GM21737 (cell line): ENCODE measurements at regions not wholly inside any gene's neighbourhood (a gene's known extent, or its start where the extent isn't known, plus 50 kb on each side); places are given as distances from the start of the nearest gene placed in this dataset.

Source experiments
- ATAC-seq: cut with Tn5 transposase; IDR thresholded peaks from one replicate; pipeline ENCODE4 v1.9.1; 2021; ENCODE audit warnings: mild to moderate bottlenecking, moderate library complexity; ENCODE audit not compliant: unreplicated experiment

DNA sequence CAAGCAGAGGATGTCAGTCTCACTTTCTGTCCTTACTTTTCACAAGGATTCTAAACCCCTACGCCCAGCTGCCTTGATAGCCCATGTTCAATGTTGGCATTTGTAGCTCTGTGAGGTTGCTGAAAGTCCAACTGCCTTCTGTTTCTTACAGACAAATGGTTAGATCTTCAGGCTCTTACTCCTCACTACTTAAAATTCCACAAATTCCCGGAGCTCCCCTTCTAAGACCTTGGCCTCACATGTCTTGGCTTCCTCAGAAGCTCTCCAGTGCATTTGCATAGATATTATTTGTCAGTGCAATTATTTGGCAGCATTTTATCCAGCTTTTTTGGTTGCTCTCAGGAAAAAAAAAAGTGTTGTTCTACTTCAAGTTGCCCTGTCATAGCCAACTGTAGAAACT, 453.7 kb upstream of the CELF4 start:
- ATAC-seq: no peak

- ATAC-seq: no peak
Observed at GRCh38 chr18:38010971-38011857, 445.6 kb upstream of the CELF4 start.

- ATAC-seq: no peak
Observed at GRCh38 chr18:38010037-38010436, 444.4 kb upstream of the CELF4 start.

DNA sequence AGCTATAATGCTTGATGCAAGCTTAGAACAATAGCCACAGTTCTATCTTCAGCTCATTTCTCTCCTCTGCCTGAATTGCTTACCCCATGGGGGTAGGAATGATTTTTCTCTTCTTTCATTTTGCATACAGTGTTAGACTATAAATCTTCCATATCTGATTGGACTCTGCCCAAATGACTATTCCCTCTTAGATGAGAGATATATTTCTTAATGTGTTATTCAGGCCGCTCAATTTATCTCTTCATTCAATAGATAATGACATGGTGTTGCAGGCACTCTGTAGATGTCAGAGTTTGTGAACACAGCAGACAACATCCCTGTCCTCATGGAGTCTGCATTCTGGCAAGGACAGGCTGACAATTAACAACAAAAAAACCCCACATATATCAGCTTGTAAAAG, 443.7 kb upstream of the CELF4 start:
- ATAC-seq: no peak

DNA sequence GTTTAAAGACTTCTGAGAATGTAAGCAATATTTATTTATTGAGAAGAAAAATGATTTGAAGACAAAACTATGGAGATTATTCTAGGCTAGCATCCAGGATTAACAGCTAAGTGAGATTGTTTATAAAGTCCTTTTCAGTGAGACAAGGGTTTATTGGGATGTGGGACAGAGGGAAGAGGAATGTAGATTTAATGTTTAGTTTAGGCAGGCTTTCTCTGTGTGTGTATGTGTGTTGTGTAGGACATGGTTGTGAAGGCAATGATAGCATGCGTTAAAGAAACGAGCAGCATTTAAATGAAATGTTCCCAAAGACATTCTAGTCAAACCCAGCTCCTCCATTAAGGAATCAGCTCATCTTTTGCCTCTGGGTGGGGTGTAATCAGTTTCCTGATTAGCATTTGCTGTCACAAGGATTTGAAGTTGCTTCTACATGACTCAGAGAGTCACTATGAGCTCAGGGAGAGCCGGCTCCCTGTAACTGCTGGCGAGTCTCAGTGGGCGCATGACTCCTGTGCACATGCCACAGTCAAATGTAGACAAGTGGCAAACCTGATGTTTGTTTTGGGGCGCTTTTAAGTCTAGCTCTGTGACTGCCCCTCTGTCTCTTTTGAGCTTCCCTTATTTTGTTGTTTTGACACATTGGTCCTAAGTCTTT, 442.2 kb upstream of the CELF4 start:
- no peak for ATAC-seq

DNA sequence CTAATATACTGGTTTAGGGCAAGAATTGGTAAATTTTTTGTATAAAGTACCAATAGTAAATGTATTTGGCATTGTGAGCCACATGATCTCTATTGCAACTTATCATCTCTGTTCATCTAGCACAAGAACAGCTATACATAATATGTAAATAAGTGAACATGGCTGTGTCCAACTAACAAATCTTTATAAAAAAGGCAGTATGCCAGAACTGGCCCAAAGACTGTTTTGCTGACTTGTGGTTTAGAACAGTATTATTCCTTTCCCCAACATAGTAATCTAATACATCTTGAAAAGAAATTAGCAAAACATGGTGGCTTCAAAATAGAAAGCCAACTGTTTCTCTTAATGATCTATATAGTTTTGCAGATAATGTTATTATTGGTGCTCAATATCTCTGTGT, 441.4 kb upstream of the CELF4 start:
- ATAC-seq: no peak

- ATAC-seq: no peak
Observed at GRCh38 chr18:38006541-38006940, 440.9 kb upstream of the CELF4 start.

GRCh38 chr18:37997695-37998094, 432.1 kb upstream of the CELF4 start:
- no peak for ATAC-seq

GRCh38 chr18:37987901-37988300, 422.3 kb upstream of the CELF4 start:
- no peak for ATAC-seq

- no peak for ATAC-seq
Observed at GRCh38 chr18:37986665-37987064, 421.1 kb upstream of the CELF4 start.

- no peak for ATAC-seq
Observed at GRCh38 chr18:37985126-37985525, 419.5 kb upstream of the CELF4 start.

- ATAC-seq: no peak
Observed at GRCh38 chr18:37980556-37980955, 415.0 kb upstream of the CELF4 start.

GRCh38 chr18:37975446-37975845, 409.8 kb upstream of the CELF4 start:
- ATAC-seq: no peak

DNA sequence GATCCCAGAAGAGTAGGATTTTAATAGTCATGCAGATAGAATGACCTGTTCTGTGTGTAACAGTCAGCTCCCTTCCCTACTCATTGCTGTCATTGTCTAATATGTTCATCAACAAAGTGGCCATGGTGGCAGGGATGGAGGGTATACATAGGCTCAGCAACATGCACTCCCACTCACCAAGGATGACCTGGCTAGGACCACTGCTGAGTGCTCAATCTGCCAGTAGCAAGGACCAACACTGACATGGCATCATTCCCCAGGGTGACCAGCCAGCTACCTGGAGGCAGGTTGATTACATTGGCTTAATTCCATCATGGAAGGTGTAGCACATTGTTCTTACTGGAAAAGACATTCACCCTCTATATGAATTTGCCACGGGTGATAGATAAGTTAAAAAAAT, 401.7 kb upstream of the CELF4 start:
- ATAC-seq: no peak

DNA sequence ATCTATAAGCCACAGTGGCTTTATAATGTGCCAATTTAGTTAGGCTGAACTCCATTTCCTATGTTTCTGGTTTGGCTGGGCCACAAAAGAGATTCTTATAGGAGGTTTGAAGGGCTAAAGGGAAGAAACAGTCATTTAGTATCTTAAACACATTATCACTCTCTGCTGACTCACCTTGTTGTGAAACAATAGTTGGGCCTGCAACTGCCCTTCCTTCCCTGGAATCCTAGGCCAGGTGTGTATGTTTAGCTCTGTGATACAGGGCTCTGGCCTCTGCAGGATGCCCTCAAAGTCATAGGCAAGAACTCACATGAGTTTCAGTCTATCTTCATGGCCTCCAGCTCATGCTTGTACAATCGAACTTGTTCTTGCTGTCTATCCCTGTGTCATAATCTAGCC, 400.0 kb upstream of the CELF4 start:
- no peak for ATAC-seq

DNA sequence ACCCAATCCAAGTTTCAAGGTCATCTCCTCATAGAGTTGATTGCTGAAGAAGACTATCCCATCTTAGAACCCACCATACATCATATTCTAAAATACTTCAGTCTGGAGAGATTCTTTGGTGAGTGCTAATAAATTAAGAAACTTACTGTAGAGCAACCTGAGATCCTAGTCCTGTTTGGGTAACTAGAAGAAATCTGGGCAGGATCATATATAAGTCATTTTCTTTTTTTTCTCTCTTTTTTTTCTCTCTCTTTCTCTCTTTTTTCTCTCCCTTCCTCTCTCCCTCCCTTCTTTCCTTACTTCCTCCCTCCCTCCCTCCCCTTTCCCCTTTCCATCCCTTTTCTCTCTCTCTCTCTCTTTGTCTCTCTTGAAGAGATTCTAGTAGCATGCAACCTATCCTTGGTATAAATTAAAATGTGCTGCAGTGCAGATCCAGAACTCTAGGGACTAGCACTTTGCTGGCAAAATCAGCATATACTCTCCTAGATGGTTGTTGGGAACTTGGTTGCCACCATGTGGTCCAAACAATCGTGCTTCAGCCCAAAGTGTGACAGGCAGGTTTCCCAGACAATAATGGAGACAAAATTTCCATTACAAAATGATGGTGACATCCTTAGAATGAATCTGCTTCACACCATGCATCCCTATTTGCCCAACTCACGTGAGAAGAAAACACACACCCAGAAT, 399.4 kb upstream of the CELF4 start:
- no peak for ATAC-seq

DNA sequence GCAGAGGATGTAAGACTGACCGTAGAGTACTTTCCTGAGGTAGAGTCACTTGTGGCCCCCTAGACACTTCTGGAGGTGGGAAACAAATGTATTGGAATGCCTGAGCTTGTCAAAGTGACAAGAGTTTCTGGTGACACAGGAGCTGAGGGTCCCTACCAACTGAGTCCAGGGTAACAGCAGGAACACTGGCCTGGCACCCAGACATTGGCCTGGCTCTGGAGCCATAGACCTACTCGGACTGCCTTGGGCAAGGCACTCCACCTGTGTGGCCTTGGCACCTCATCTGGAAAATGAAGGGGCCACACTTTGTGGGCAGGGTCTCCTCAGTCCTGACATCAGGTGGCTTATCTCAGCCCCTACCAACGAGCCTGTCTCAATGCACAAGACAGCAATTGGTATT, 398.2 kb upstream of the CELF4 start:
- no peak for ATAC-seq

- ATAC-seq: no peak
Observed at GRCh38 chr18:37962316-37962966, 396.8 kb upstream of the CELF4 start.

GRCh38 chr18:37958499-37958898, 392.9 kb upstream of the CELF4 start:
- no peak for ATAC-seq

DNA sequence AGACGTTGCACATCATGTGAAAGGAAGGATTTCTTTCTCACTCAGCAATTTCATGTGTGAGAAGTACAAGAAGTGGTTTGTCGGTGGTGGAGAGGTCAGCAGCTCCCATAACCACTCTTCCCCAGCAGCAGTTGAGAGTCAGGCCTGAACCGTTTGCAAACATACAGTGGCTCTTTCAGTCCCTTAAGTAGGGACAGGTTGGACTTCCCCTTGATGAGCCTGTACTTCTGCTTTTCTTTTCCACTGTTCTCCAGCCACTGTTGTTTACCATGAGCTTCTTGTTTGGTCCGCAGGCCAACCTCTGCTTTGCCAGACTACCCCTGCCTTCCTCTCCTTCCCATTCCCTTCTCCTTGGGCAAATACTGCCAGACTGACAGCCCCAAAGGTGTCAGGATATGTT, 391.3 kb upstream of the CELF4 start:
- ATAC-seq: no peak

DNA sequence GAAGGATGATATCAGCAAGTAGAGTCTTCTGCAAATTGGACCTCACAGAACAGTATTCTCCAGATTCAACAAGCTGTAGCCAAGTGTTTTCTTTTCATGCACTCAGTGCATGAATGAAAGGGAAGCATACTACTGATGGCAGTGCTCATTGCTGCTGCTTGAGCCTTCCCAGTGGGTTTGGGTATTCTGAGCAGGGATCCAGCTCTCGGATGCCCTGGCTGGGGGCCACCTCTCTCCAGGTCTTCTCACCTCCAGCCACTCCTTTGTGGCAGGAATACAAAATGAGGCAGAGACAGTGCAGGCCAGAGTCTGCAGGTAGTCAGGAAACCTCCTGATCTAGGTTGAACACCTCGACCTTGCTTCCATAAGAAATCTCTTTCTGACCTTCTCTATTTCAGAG, 390.4 kb upstream of the CELF4 start:
- ATAC-seq: no peak
